ENCODE measurements at regions not wholly inside any gene's neighbourhood (a gene's known extent, or its start where the extent isn't known, plus 50 kb on each side); places are given as distances from the start of the nearest gene placed in this dataset.

GRCh38 chr5:97764700-97765099 lies 581.7 kb upstream of the RIOK2 start:
- ATAC-seq, result no peak
- TF ChIP-seq POLR2A (IDR thresholded peaks at IDR 0.05) (no peak), CTCF (IDR thresholded peaks at IDR 0.05 in 4 of 5, conservative IDR thresholded peaks at IDR 0.05 in 1 of 5) (no peak)

GRCh38 chr5:97778451-97778850 lies 595.4 kb upstream of the RIOK2 start:
- TF ChIP-seq CTCF (IDR thresholded peaks at IDR 0.05 in 4 of 5, conservative IDR thresholded peaks at IDR 0.05 in 1 of 5) (no peak), POLR2A (IDR thresholded peaks at IDR 0.05) (no peak)
- no peaks in the 10 kb centered on the region for H3K36me3 ChIP-seq
- DNase-seq (no peak), ATAC-seq (no peak)
- no peaks in the 10 kb centered on the region for H3K4me1 ChIP-seq
- no peaks in the 10 kb centered on the region for H3K9me3 ChIP-seq
- H3K27me3 ChIP-seq, result no peaks in the 10 kb centered on the region
- in situ Hi-C loops (cut with MboI; ENCODE audit: low sequenced_read_pairs in 4 of 4), result no loop called here
- H3K27ac ChIP-seq, result no peak overlapping the region
- intact Hi-C loops (cut with DNase I; ENCODE audit: low total_unique reads), result no loop called here
- no peak overlapping the region for H3K4me3 ChIP-seq

More at GRCh38 chr5:97764700-97765099, 581.7 kb upstream of the RIOK2 start:
- H3K4me1 ChIP-seq, result no peaks in the 10 kb centered on the region
- in situ Hi-C loops (cut with MboI; ENCODE audit: low sequenced_read_pairs in 4 of 4) (no loop called here), intact Hi-C loops (cut with DNase I; ENCODE audit: low total_unique reads) (no loop called here)
- no peaks in the 10 kb centered on the region for H3K36me3 ChIP-seq
- H3K4me3 ChIP-seq, result no peak overlapping the region
- H3K9me3 ChIP-seq, result no peaks in the 10 kb centered on the region
- DNase-seq, result no peak
- H3K27me3 ChIP-seq, result no peaks in the 10 kb centered on the region
- H3K27ac ChIP-seq, result no peak overlapping the region

- Histone ChIP-seq H3K9me3 (no peaks in the 10 kb centered on the region), H3K27ac (no peak overlapping the region), H3K4me3 (no peak overlapping the region), H3K36me3 (no peaks in the 10 kb centered on the region), H3K4me1 (no peaks in the 10 kb centered on the region), H3K27me3 (no peaks in the 10 kb centered on the region)
- DNase-seq (no peak), ATAC-seq (no peak)
- TF ChIP-seq POLR2A (IDR thresholded peaks at IDR 0.05), result no peak
- TF ChIP-seq CTCF (IDR thresholded peaks at IDR 0.05 in 4 of 5, conservative IDR thresholded peaks at IDR 0.05 in 1 of 5), result no peak
- in situ Hi-C loops (cut with MboI; ENCODE audit: low sequenced_read_pairs in 4 of 4), result no loop called here
- intact Hi-C loops (cut with DNase I; ENCODE audit: low total_unique reads), result no loop called here
Measured at GRCh38 chr5:97788369-97788768, 605.3 kb upstream of the RIOK2 start.

- no peak for ATAC-seq
- in situ Hi-C loops (cut with MboI; ENCODE audit: low sequenced_read_pairs in 4 of 4), result no loop called here
- no peaks in the 10 kb centered on the region for H3K4me1 ChIP-seq
- DNase-seq, result no peak
- intact Hi-C loops (cut with DNase I; ENCODE audit: low total_unique reads), result no loop called here
- no peaks in the 10 kb centered on the region for H3K36me3 ChIP-seq
- no peaks in the 10 kb centered on the region for H3K9me3 ChIP-seq
- TF ChIP-seq POLR2A (IDR thresholded peaks at IDR 0.05) (no peak), CTCF (IDR thresholded peaks at IDR 0.05 in 4 of 5, conservative IDR thresholded peaks at IDR 0.05 in 1 of 5) (no peak)
- no peak overlapping the region for H3K4me3 ChIP-seq
- no peak overlapping the region for H3K27ac ChIP-seq
- H3K27me3 ChIP-seq, result no peaks in the 10 kb centered on the region
Measured at GRCh38 chr5:97797994-97798451, 615.0 kb upstream of the RIOK2 start.

- no peak overlapping the region for H3K4me3 ChIP-seq
- H3K27me3 ChIP-seq, result no peaks in the 10 kb centered on the region
- DNase-seq (no peak), ATAC-seq (no peak)
- TF ChIP-seq POLR2A (IDR thresholded peaks at IDR 0.05) (no peak), CTCF (IDR thresholded peaks at IDR 0.05 in 4 of 5, conservative IDR thresholded peaks at IDR 0.05 in 1 of 5) (no peak)
- in situ Hi-C loops (cut with MboI; ENCODE audit: low sequenced_read_pairs in 4 of 4) (no loop called here), intact Hi-C loops (cut with DNase I; ENCODE audit: low total_unique reads) (no loop called here)
- H3K27ac ChIP-seq, result no peak overlapping the region
- H3K36me3 ChIP-seq, result no peaks in the 10 kb centered on the region
- peaks cover 0 to 3% (median 0%) of the 10 kb centered on the region in 3 donors for H3K9me3 ChIP-seq
- no peaks in the 10 kb centered on the region for H3K4me1 ChIP-seq
Measured at GRCh38 chr5:97801461-97801860, 618.4 kb upstream of the RIOK2 start.

All from gastrocnemius medialis (tissue), 4 donors.